H9 (cell line): ENCODE measurements at regions not wholly inside any gene's neighbourhood (a gene's known extent, or its start where the extent isn't known, plus 50 kb on each side); places are given as distances from the start of the nearest gene placed in this dataset.
"Not testable (repeated sequence)": the region's sequence is repeated elsewhere in the genome, so short reads cannot be mapped to it uniquely, and the experiment has no call there.

Source experiments
- DNase-seq: peaks from one replicate; pipeline ENCODE4 v3.0.0-alpha.2; 2017
- H2AFZ ChIP-seq: one replicate; pipeline ENCODE4 v1.6.1; 2013; ENCODE audit warnings: mild to moderate bottlenecking, low read length, control low read depth, moderate library complexity
- H2AK5ac ChIP-seq: 2 replicates; pipeline ENCODE4 v1.6.1; 2013; ENCODE audit warnings: low read length, control low read depth, mixed read lengths; ENCODE audit not compliant: insufficient read length
- H2BK120ac ChIP-seq: one replicate; pipeline ENCODE4 v1.6.1; 2013; ENCODE audit warnings: low read depth, mild to moderate bottlenecking, low read length, control low read depth, inconsistent platforms; ENCODE audit not compliant: poor library complexity, severe bottlenecking
- H2BK12ac ChIP-seq: 2 replicates; pipeline ENCODE4 v1.6.1; 2013; ENCODE audit warnings: low read length, control low read depth, mixed read lengths, low read depth; ENCODE audit not compliant: insufficient read length
- H2BK15ac ChIP-seq: 2 replicates; pipeline ENCODE4 v1.6.1; 2013; ENCODE audit warnings: low read depth, low read length, control low read depth
- H2BK20ac ChIP-seq: one replicate; pipeline ENCODE4 v1.6.1; 2013; ENCODE audit warnings: low read depth, mild to moderate bottlenecking, low read length, control low read depth, inconsistent platforms; ENCODE audit not compliant: poor library complexity, severe bottlenecking
- H2BK5ac ChIP-seq: 2 replicates; pipeline ENCODE4 v1.6.1; 2013; ENCODE audit warnings: low read length, control low read depth, mixed read lengths; ENCODE audit not compliant: insufficient read length
- H3K14ac ChIP-seq: 2 replicates; pipeline ENCODE4 v1.6.1; 2013; ENCODE audit warnings: low read length, control low read depth; ENCODE audit not compliant: insufficient read depth
- H3K18ac ChIP-seq: 2 replicates; pipeline ENCODE4 v1.6.1; 2013; ENCODE audit warnings: low read depth, mild to moderate bottlenecking, mixed read lengths, low read length, control low read depth; ENCODE audit not compliant: insufficient read length
- H3K23ac ChIP-seq: 2 replicates; pipeline ENCODE4 v1.6.1; 2013; ENCODE audit warnings: low read length, control low read depth, mixed read lengths, low read depth; ENCODE audit not compliant: insufficient read length
- H3K23me2 ChIP-seq: 2 replicates; pipeline ENCODE4 v1.6.1; 2013; ENCODE audit warnings: low read depth, mild to moderate bottlenecking, mixed read lengths, low read length, control low read depth; ENCODE audit not compliant: insufficient read length, poor library complexity, severe bottlenecking
- H3K27ac ChIP-seq: 2 replicates; pipeline ENCODE4 v1.5.1; 2013; ENCODE audit warnings: low read length, control low read depth, mixed read lengths, low read depth; ENCODE audit not compliant: insufficient read length
- H3K27me3 ChIP-seq: 2 replicates; pipeline ENCODE4 v1.6.1; 2013; ENCODE audit warnings: low read length, control low read depth, inconsistent platforms; ENCODE audit not compliant: insufficient read depth
- H3K4ac ChIP-seq: 2 replicates; pipeline ENCODE4 v1.6.1; 2013; ENCODE audit warnings: low read depth, mild to moderate bottlenecking, control low read depth, inconsistent platforms, low read length, moderate library complexity
- H3K4me1 ChIP-seq: 2 replicates; pipeline ENCODE4 v1.6.1; 2013; ENCODE audit warnings: low read length, control low read depth, inconsistent platforms; ENCODE audit not compliant: insufficient read depth
- H3K4me2 ChIP-seq: 2 replicates; pipeline ENCODE4 v1.6.1; 2013; ENCODE audit warnings: low read length, control low read depth, mixed read lengths; ENCODE audit not compliant: insufficient read length, insufficient read depth
- H3K56ac ChIP-seq: 2 replicates; pipeline ENCODE4 v1.6.1; 2013; ENCODE audit warnings: low read depth, mild to moderate bottlenecking, mixed read lengths, low read length, control low read depth; ENCODE audit not compliant: insufficient read length
- H3K79me1 ChIP-seq: 2 replicates; pipeline ENCODE4 v1.6.1; 2013; ENCODE audit warnings: low read depth, mild to moderate bottlenecking, moderate library complexity, low read length, control low read depth, inconsistent platforms; ENCODE audit not compliant: insufficient read depth, poor library complexity, severe bottlenecking
- H3K79me2 ChIP-seq: 2 replicates; pipeline ENCODE4 v1.6.1; 2013; ENCODE audit warnings: low read length, control low read depth, inconsistent platforms; ENCODE audit not compliant: insufficient read depth
- H3K9ac ChIP-seq: 2 replicates; pipeline ENCODE4 v1.6.1; 2013; ENCODE audit warnings: low read length, control low read depth, mixed read lengths; ENCODE audit not compliant: insufficient read length; ENCODE audit errors: extremely low read depth
- H3K9me3 ChIP-seq: one replicate; pipeline ENCODE4 v1.6.1; 2013; ENCODE audit warnings: low read depth, low read length, inconsistent platforms; ENCODE audit not compliant: control insufficient read depth
- H3T11ph ChIP-seq: one replicate; pipeline ENCODE4 v1.6.1; 2013; ENCODE audit warnings: mild to moderate bottlenecking, low read length, control low read depth, inconsistent platforms
- H4K20me1 ChIP-seq: one replicate; pipeline ENCODE4 v1.6.1; 2013; ENCODE audit not compliant: control insufficient read depth, insufficient read length, insufficient read depth
- H4K5ac ChIP-seq: 2 replicates; pipeline ENCODE4 v1.6.1; 2013; ENCODE audit warnings: low read depth, mild to moderate bottlenecking, mixed read lengths, low read length, control low read depth; ENCODE audit not compliant: insufficient read length
- H4K8ac ChIP-seq: replicated peaks from 2 replicates; pipeline ENCODE4 v1.6.1; 2013; ENCODE audit warnings: low read length, control low read depth, mixed read lengths, low read depth; ENCODE audit not compliant: insufficient read length
- H4K91ac ChIP-seq: 2 replicates; pipeline ENCODE4 v1.6.1; 2013; ENCODE audit warnings: low read depth, mild to moderate bottlenecking, moderate library complexity, mixed read lengths, low read length, control low read depth; ENCODE audit not compliant: insufficient read length
- H3K27ac Mint-ChIP-seq, 3 experiments: 2 replicates in 2 of 3; 3 replicates in 1 of 3; pipeline ENCODE4 v1.8.0; 2020 to 2021; ENCODE audit warnings: mixed read lengths in 3 of 3, mild to moderate bottlenecking in 1 of 3, moderate library complexity in 1 of 3
- H3K27me3 Mint-ChIP-seq: 2 replicates; pipeline ENCODE4 v1.8.0; 2021; ENCODE audit warnings: low read depth, mild to moderate bottlenecking, moderate library complexity, mixed read lengths
- H3K36me3 Mint-ChIP-seq, 3 experiments: 2 replicates in 2 of 3; 3 replicates in 1 of 3; pipeline ENCODE4 v1.8.0; 2020 to 2021; ENCODE audit warnings: low read depth in 3 of 3, mixed read lengths in 3 of 3; ENCODE audit not compliant: insufficient read depth in 1 of 3
- H3K4me1 Mint-ChIP-seq, 2 experiments: 2 replicates each; pipeline ENCODE4 v1.8.0; 2020; ENCODE audit warnings: mixed read lengths in 2 of 2
- H3K4me3 Mint-ChIP-seq, 2 experiments: 2 replicates in 1 of 2; 3 replicates in 1 of 2; pipeline ENCODE4 v1.8.0; 2020 to 2021; ENCODE audit warnings: mild to moderate bottlenecking in 2 of 2, mixed read lengths in 2 of 2, moderate library complexity in 1 of 2
- H3K9me3 Mint-ChIP-seq, 2 experiments: 2 replicates in 1 of 2; 3 replicates in 1 of 2; pipeline ENCODE4 v1.8.0; 2020; ENCODE audit warnings: mild to moderate bottlenecking in 2 of 2, mixed read lengths in 2 of 2, moderate library complexity in 1 of 2
- WGBS: extraction: QIAGEN DNeasy Blood & Tissue Kit; methylation state at CpG from one replicate; pipeline ENCODE4 v1.1.7; 2013; ENCODE audit warnings: missing lambda C conversion rate, low lambda C conversion rate, mixed read lengths; ENCODE audit not compliant: insufficient read length; ENCODE audit errors: extremely low coverage; 5-methylcytosine and 5-hydroxymethylcytosine counted together
- TF ChIP-seq, protein P1 (sequence below): fragments of 200-600 bp; sonication (generic); conservative IDR thresholded peaks from 3 replicates; pipeline ENCODE4 v1.8.0; 2021; ENCODE audit warnings: antibody characterized with exemption, mild to moderate bottlenecking

DNA sequence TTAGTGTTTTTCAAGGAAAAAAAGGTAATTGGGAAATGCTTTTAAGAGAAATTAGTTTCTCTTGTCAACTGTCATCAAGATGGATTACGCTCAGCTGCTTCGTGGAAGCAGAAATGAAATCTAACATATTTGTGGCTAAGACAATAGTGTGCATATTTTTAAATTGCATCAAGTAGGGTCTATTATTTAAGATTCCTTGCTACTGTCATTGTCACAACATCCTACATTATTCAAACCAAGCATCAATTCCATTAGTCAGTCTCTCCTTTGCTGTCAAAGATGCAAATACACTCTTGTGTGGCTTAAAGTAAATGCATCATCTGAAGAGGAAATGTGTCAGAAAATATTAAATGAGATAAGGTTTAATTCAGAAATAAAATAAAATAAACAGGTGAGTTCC lies 1277.6 kb upstream of the SEL1L start:
- H3K4me1 Mint-ChIP-seq, result peaks cover 10 to 15% of the 10 kb centered on the region in 2 experiments

DNA sequence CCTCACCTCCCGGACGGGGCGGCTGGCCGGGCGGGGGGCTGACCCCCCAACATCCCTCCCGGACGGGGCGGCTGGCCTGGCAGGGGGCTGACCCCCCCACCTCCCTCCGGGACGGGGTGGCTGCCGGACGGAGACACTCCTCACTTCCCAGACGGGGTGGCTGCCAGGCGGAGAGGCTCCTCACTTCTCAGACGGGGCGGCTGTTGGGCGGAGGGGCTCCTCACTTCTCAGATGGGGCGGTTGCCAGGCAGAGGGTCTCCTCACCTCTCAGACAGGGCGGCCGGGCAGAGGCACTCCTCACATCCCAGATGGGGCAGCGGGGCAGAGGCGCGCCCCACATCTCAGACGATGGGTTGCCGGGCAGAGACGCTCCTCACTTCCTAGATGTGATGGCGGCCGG lies 1280.7 kb upstream of the SEL1L start:
- WGBS, result no CpG with 5 or more reads among the region's 28 CpGs
- H3K4ac ChIP-seq, H2BK12ac ChIP-seq, H2BK15ac ChIP-seq, H2AFZ ChIP-seq, H3K14ac ChIP-seq, H4K91ac ChIP-seq, H3K36me3 Mint-ChIP-seq, H3K27me3 ChIP-seq, H4K20me1 ChIP-seq, H4K5ac ChIP-seq, H3K79me1 ChIP-seq, H2AK5ac ChIP-seq, H3T11ph ChIP-seq, H3K27ac ChIP-seq, H3K23ac ChIP-seq, H3K9ac ChIP-seq, H3K4me1 Mint-ChIP-seq, DNase-seq, H3K56ac ChIP-seq, H2BK5ac ChIP-seq, H4K8ac ChIP-seq, H3K4me3 Mint-ChIP-seq, H3K79me2 ChIP-seq, H3K9me3 ChIP-seq, H3K4me2 ChIP-seq, H3K27ac Mint-ChIP-seq, H2BK120ac ChIP-seq, H3K4me1 ChIP-seq, H2BK20ac ChIP-seq, H3K18ac ChIP-seq, H3K9me3 Mint-ChIP-seq, H3K27me3 Mint-ChIP-seq, H3K23me2 ChIP-seq: not testable (repeated sequence)

More for the DNA sequence above, 1277.6 kb upstream of the SEL1L start:
- DNase-seq, result no peak
- Mint-ChIP-seq H3K27me3 (peaks cover 20% of the 10 kb centered on the region), H3K4me3 (no peak overlapping the region), H3K36me3 (peaks cover 0 to 5% (median 0%) of the 10 kb centered on the region in 3 experiments; a peak in 2 of 7 replicates), H3K27ac (no peak overlapping the region), H3K9me3 (peaks cover 8 to 10% of the 10 kb centered on the region in 2 experiments; a peak in 3 of 5 replicates)
- no CpG with 5 or more reads among the region's 2 CpGs for WGBS
- Histone ChIP-seq H3K4me1 (peaks cover 2% of the 10 kb centered on the region; the same call in 1 of the 2 replicates), H2AK5ac (no peak overlapping the region), H3K9ac (no peak overlapping the region), H3K56ac (no peak overlapping the region), H3K79me1 (no peaks in the 10 kb centered on the region), H2AFZ (no peak overlapping the region), H3K4me2 (no peak overlapping the region), H3T11ph (no peak overlapping the region), H3K9me3 (no peaks in the 10 kb centered on the region), H4K5ac (no peak overlapping the region), H3K23me2 (no peaks in the 10 kb centered on the region), H3K27ac (no peak overlapping the region), H2BK12ac (no peak overlapping the region), H2BK20ac (no peak overlapping the region), H4K20me1 (no peaks in the 10 kb centered on the region), H3K14ac (no peak overlapping the region), H3K18ac (no peak overlapping the region), H3K27me3 (peaks cover 6% of the 10 kb centered on the region; the same call in 1 of the 2 replicates), H3K4ac (no peak overlapping the region), H4K91ac (no peak overlapping the region), H3K79me2 (no peaks in the 10 kb centered on the region), H2BK15ac (no peak overlapping the region), H4K8ac (no peak overlapping the region), H2BK120ac (no peak overlapping the region), H2BK5ac (no peak overlapping the region), H3K23ac (no peak overlapping the region)
- TF ChIP-seq, protein P1, sequence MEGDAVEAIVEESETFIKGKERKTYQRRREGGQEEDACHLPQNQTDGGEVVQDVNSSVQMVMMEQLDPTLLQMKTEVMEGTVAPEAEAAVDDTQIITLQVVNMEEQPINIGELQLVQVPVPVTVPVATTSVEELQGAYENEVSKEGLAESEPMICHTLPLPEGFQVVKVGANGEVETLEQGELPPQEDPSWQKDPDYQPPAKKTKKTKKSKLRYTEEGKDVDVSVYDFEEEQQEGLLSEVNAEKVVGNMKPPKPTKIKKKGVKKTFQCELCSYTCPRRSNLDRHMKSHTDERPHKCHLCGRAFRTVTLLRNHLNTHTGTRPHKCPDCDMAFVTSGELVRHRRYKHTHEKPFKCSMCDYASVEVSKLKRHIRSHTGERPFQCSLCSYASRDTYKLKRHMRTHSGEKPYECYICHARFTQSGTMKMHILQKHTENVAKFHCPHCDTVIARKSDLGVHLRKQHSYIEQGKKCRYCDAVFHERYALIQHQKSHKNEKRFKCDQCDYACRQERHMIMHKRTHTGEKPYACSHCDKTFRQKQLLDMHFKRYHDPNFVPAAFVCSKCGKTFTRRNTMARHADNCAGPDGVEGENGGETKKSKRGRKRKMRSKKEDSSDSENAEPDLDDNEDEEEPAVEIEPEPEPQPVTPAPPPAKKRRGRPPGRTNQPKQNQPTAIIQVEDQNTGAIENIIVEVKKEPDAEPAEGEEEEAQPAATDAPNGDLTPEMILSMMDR, result no peak
